ENCODE measurements at regions not wholly inside any gene's neighbourhood (a gene's known extent, or its start where the extent isn't known, plus 50 kb on each side); places are given as distances from the start of the nearest gene placed in this dataset.

DNA sequence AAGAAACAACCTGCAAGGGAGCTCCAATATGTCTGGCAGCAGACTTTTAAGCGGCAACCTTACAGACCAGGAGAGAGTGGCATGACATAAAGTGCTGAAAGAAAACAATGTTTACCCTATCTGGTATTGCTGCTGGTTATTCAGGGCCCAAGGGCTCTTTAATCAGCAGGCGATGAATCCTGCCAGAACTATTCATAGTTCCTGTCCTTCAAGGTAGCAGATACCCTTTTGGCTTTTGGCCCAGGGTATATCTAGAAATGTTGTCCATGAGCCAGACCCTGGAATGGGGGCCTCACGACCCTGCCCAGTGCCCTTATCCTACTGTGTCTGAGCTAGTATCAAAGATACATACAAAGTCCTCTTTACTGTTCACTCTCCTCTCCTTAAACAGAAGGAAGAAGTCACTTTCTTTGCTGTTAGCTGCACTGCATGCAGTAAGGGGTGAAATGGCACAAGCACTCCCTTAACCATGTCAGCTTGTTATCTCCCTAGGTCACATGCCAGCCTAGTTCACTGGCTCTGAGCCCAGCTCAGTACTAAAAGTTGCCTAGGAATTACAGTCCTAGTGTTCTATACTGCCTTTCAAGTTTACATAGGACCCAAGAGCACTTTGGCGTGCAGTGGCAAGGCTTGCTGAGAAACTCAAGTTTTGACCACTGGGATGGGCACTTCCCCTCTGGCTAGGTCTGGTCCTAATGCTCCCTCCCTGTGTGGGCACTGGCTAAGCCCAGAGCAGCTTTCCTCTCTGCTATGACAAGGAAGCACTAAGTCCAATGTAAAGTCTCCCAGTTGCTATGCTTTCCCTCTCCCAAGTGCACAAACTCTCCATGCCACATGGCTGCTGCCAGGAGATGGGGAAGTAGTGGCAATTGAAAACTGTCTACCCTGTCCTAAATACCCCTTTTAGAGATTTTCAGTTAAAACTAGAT lies 122.0 kb downstream of the HTR1B start:
- H3K4me3 ChIP-seq, result no peak overlapping the region
- no peaks in the 10 kb centered on the region for H3K27me3 ChIP-seq
- H3K4me1 ChIP-seq, result peaks cover 0 to 3% of the 10 kb centered on the region in 2 donors
- in situ Hi-C loops (cut with MboI; ENCODE audit: low sequenced_read_pairs in 4 of 4), result no loop called here
- H3K9me3 ChIP-seq, result no peaks in the 10 kb centered on the region
- TF ChIP-seq, protein P1, sequence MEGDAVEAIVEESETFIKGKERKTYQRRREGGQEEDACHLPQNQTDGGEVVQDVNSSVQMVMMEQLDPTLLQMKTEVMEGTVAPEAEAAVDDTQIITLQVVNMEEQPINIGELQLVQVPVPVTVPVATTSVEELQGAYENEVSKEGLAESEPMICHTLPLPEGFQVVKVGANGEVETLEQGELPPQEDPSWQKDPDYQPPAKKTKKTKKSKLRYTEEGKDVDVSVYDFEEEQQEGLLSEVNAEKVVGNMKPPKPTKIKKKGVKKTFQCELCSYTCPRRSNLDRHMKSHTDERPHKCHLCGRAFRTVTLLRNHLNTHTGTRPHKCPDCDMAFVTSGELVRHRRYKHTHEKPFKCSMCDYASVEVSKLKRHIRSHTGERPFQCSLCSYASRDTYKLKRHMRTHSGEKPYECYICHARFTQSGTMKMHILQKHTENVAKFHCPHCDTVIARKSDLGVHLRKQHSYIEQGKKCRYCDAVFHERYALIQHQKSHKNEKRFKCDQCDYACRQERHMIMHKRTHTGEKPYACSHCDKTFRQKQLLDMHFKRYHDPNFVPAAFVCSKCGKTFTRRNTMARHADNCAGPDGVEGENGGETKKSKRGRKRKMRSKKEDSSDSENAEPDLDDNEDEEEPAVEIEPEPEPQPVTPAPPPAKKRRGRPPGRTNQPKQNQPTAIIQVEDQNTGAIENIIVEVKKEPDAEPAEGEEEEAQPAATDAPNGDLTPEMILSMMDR (IDR thresholded peaks at IDR 0.05 in 4 of 5, conservative IDR thresholded peaks at IDR 0.05 in 1 of 5), result no peak
- no peak for TF ChIP-seq POLR2A (IDR thresholded peaks at IDR 0.05)
- intact Hi-C loops (cut with DNase I; ENCODE audit: low total_unique reads), result no loop called here
- H3K27ac ChIP-seq, result no peak overlapping the region
- no peak for DNase-seq
- no peak for ATAC-seq
- H3K36me3 ChIP-seq, result no peaks in the 10 kb centered on the region

DNA sequence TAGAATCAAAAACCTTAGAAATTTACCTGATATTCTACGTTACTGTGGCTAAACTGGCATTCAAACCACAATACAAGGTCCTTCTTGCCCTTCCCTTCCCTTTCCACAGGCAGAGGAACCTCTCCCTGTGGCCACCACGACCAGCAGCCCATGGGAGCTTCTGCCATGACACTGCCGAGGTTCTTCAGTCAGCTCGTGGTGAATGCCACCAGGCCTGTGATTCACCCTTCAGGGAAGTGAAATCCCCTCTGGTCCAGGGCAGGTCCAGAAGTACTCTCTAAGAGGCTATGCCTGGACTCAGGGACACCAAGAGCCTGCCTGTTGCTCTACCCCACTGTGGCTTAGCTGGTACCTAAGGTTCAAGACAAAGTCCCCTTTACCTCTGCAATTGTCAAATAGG lies 123.0 kb downstream of the HTR1B start:
- no peaks in the 10 kb centered on the region for H3K27me3 ChIP-seq
- no peaks in the 10 kb centered on the region for H3K9me3 ChIP-seq
- TF ChIP-seq, protein P1 (IDR thresholded peaks at IDR 0.05 in 4 of 5, conservative IDR thresholded peaks at IDR 0.05 in 1 of 5), result no peak
- TF ChIP-seq POLR2A (IDR thresholded peaks at IDR 0.05), result no peak
- in situ Hi-C loops (cut with MboI; ENCODE audit: low sequenced_read_pairs in 4 of 4), result no loop called here
- ATAC-seq (no peak), DNase-seq (no peak)
- H3K4me1 ChIP-seq, result peaks cover 0 to 3% of the 10 kb centered on the region in 2 donors
- no peak overlapping the region for H3K27ac ChIP-seq
- no peaks in the 10 kb centered on the region for H3K36me3 ChIP-seq
- intact Hi-C loops (cut with DNase I; ENCODE audit: low total_unique reads), result no loop called here
- H3K4me3 ChIP-seq, result no peak overlapping the region

- Histone ChIP-seq H3K4me1 (peaks cover 0 to 3% of the 10 kb centered on the region in 2 donors), H3K27ac (no peak overlapping the region), H3K27me3 (no peaks in the 10 kb centered on the region), H3K4me3 (no peak overlapping the region), H3K9me3 (no peaks in the 10 kb centered on the region), H3K36me3 (no peaks in the 10 kb centered on the region)
- in situ Hi-C loops (cut with MboI; ENCODE audit: low sequenced_read_pairs in 4 of 4) (no loop called here), intact Hi-C loops (cut with DNase I; ENCODE audit: low total_unique reads) (no loop called here)
- no peak for DNase-seq
- TF ChIP-seq POLR2A (IDR thresholded peaks at IDR 0.05), result no peak
- TF ChIP-seq, protein P1 (IDR thresholded peaks at IDR 0.05 in 4 of 5, conservative IDR thresholded peaks at IDR 0.05 in 1 of 5), result no peak
- ATAC-seq, result no peak
Measured at GRCh38 chr6:77339926-77340325, 123.4 kb downstream of the HTR1B start.

- Histone ChIP-seq H3K27ac (no peak overlapping the region), H3K4me1 (peaks cover 0 to 3% of the 10 kb centered on the region in 2 donors), H3K27me3 (no peaks in the 10 kb centered on the region), H3K9me3 (peaks cover 0 to 3% (median 0%) of the 10 kb centered on the region in 3 donors), H3K36me3 (no peaks in the 10 kb centered on the region), H3K4me3 (no peak overlapping the region)
- TF ChIP-seq POLR2A (IDR thresholded peaks at IDR 0.05), result no peak
- TF ChIP-seq, protein P1 (IDR thresholded peaks at IDR 0.05 in 4 of 5, conservative IDR thresholded peaks at IDR 0.05 in 1 of 5), result no peak
- intact Hi-C loops (cut with DNase I; ENCODE audit: low total_unique reads) (no loop called here), in situ Hi-C loops (cut with MboI; ENCODE audit: low sequenced_read_pairs in 4 of 4) (no loop called here)
- ATAC-seq (no peak), DNase-seq (no peak)
Measured at GRCh38 chr6:77337392-77337791, 125.9 kb downstream of the HTR1B start.

Measured in gastrocnemius medialis (tissue), 4 donors.